GM19328 (cell line): ENCODE measurements at regions not wholly inside any gene's neighbourhood (a gene's known extent, or its start where the extent isn't known, plus 50 kb on each side); places are given as distances from the start of the nearest gene placed in this dataset.

Experiments
- ATAC-seq: cut with Tn5 transposase; IDR thresholded peaks from one replicate; pipeline ENCODE4 v1.9.1; 2021; ENCODE audit warnings: mild to moderate bottlenecking, moderate library complexity; ENCODE audit not compliant: unreplicated experiment

GRCh38 chr9:119841016-119841415 is 471.8 kb upstream of the BRINP1 start:
- no peak for ATAC-seq

GRCh38 chr9:119839888-119840287 is 470.7 kb upstream of the BRINP1 start:
- no peak for ATAC-seq

- ATAC-seq, result no peak
Measured at GRCh38 chr9:119838210-119838609, 469.0 kb upstream of the BRINP1 start.

- no peak for ATAC-seq
Measured at GRCh38 chr9:119836036-119836435, 466.8 kb upstream of the BRINP1 start.

- ATAC-seq, result no peak
Measured at GRCh38 chr9:119834064-119834620, 464.9 kb upstream of the BRINP1 start.

- no peak for ATAC-seq
Measured at GRCh38 chr9:119831309-119831708, 462.1 kb upstream of the BRINP1 start.

GRCh38 chr9:119829748-119830147 is 460.5 kb upstream of the BRINP1 start:
- no peak for ATAC-seq

GRCh38 chr9:119829186-119829585 is 460.0 kb upstream of the BRINP1 start:
- no peak for ATAC-seq

GRCh38 chr9:119827526-119827925 is 458.3 kb upstream of the BRINP1 start:
- ATAC-seq, result no peak

- no peak for ATAC-seq
Measured at GRCh38 chr9:119827126-119827525, 457.9 kb upstream of the BRINP1 start.

GRCh38 chr9:119818726-119819435 is 449.6 kb upstream of the BRINP1 start:
- ATAC-seq, result no peak

- no peak for ATAC-seq
Measured at GRCh38 chr9:119810645-119811429, 441.6 kb upstream of the BRINP1 start.

- no peak for ATAC-seq
Measured at GRCh38 chr9:119803679-119804078, 434.4 kb upstream of the BRINP1 start.

GRCh38 chr9:119802621-119803020 is 433.4 kb upstream of the BRINP1 start:
- ATAC-seq, result no peak

- no peak for ATAC-seq
Measured at GRCh38 chr9:119802133-119802532, 432.9 kb upstream of the BRINP1 start.

- no peak for ATAC-seq
Measured at GRCh38 chr9:119801311-119801710, 432.1 kb upstream of the BRINP1 start.

- ATAC-seq, result no peak
Measured at GRCh38 chr9:119795395-119795794, 426.2 kb upstream of the BRINP1 start.

GRCh38 chr9:119794836-119795235 is 425.6 kb upstream of the BRINP1 start:
- ATAC-seq, result no peak

- no peak for ATAC-seq
Measured at GRCh38 chr9:119793218-119793617, 424.0 kb upstream of the BRINP1 start.

GRCh38 chr9:119792242-119792641 is 423.0 kb upstream of the BRINP1 start:
- no peak for ATAC-seq

GRCh38 chr9:119789987-119790386 is 420.8 kb upstream of the BRINP1 start:
- ATAC-seq, result no peak

GRCh38 chr9:119788921-119789320 is 419.7 kb upstream of the BRINP1 start:
- no peak for ATAC-seq
